ENCODE measurements at regions not wholly inside any gene's neighbourhood (a gene's known extent, or its start where the extent isn't known, plus 50 kb on each side); places are given as distances from the start of the nearest gene placed in this dataset.
A peak's percentile ranks its signal among the peaks of the same experiment; 100 is the strongest.
"Not testable (repeated sequence)": the region's sequence is repeated elsewhere in the genome, so short reads cannot be mapped to it uniquely, and the experiment has no call there.

DNA sequence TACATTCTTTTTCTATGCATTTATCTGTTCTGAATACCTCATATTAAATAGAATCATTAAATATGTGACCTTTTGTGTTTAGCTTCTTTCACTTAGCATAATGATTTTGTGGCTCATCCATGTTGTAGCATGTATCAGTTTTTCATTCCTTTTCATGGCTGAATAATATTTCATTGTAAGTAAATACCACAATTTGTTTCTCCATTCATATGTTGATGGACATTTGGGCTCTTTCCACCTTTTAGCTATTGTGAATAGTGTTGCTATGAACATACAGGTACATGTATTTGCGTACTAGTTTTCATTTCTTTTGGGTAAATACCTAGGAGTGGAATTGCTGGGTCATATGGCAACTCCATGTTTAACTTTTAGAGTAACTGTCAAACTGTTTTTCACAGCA, 85.1 kb downstream of the GNL3L start:
- no peak for DNase-seq (ENCODE audit: low spot score)

DNA sequence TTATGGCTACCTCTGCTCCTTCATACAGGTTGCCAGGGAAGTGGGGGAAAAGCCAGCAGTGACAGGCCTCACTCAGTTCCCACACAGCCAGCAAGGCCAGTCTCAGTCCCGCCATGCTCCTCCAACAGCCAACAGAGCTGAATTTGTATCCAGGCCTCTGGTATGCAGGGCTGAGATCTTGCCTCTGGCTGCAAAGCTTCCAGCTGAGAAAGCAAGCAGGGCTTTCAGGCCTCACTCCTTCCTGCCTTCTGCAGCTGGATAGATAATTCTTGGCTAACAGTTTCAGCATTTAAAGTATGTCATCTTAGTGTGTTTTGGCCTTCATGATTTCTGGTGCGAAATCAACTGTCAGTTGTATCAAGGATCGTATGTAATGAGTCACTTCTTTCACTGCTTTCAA, 103.6 kb downstream of the GNL3L start:
- no peak for DNase-seq (ENCODE audit: low spot score)

DNA sequence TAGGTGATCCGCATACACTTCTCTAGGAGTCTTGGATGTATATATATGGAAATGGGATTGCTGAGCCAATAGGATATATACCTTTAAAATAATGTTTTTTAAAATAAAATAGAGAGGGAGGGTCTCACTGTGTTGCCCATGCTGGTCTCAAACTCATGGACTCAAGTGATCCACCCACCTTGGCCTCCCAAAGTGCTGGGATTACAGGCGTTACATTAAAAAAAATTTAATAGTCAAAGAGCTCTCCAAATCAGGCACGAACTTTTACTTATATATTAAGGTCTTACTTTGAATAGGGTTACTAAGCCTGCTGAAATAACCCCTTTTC, 109.0 kb downstream of the GNL3L start:
- DNase-seq (ENCODE audit: low spot score) = no peak

DNA sequence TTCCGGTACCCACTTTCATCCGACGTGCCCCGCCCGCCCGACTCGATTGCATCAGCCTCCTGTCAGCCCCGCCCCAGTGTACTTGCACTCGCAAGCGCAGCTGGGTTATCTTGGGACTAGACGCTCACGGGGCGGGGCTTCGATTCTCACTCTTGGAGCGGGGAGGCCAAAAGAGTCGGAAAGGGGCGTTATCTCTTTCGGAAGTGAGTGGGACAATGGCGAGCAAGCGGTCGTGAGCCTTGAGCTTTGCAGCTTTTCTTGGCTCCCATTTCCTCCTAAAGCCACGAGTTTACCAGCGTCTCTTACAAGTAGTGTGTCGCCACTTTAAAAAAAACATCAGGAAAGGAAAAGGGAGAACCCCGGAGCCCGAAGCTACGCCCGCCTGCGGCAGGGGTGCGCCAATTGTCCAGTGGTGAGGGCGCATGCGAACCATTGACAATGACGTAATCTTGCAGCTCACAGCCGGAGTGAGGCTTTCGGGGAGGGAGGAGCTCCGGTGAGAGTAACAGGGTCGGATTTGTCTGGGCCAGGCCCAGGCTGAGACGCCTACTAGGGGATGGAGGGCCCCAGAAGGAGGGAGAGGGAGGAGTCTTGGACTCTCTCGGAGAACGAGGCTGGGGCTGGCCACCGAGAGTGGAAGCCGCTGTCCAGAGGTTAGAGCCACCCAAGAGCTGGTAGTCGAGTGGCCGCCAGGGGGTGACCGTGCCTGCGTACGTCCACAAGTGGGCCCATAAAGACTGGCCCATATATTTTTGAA, 109.5 kb downstream of the GNL3L start:
- DNase-seq (ENCODE audit: low spot score) = peak; percentile 94

DNA sequence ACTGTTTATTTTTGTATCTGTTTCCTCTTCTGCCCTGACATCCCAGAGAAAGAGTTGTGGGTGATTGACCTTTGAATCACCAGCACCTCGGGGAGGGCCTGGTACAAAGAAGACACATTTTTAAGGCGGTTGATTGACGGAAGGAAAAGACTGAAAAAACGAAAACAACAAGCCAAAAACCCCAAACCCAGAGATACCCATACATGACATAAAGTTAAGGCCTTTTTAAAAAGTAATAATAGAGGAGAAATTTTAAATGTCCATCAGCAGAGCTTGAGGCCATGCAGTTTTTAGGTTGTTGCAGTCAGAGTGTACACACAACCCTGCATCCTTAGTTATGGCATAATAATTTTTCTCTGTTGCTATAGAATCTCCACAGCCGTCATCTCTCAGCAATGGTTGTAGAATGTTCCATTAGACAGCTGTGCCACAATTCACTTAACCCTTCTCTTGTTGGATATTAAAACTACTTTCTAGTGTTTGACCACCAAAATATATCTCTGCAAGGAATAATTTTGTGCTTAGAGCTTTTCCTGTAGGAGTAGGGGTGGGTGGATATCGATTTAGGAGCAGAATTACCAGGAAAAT, 110.2 kb downstream of the GNL3L start:
- no peak for DNase-seq (ENCODE audit: low spot score)

DNA sequence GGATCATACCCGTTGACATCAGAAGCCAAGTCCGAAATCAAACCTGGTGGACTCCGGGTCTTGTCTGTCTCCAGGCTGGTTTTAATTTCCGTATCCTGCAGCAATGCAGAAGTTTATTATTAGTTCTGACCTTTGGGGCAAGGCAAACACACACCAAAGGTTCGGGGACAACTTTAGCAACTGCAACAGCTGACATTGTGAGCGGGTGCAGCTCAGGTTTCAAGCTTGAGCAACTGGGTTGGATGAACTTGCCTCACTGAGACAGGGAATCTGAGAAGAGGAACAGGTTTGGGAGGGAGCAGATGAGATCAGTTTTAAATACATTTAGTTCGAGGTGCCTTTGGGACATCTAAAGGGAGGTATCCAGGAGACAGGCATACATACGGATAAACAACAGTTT, 110.7 kb downstream of the GNL3L start:
- DNase-seq (ENCODE audit: low spot score) = peak; percentile 1

DNA sequence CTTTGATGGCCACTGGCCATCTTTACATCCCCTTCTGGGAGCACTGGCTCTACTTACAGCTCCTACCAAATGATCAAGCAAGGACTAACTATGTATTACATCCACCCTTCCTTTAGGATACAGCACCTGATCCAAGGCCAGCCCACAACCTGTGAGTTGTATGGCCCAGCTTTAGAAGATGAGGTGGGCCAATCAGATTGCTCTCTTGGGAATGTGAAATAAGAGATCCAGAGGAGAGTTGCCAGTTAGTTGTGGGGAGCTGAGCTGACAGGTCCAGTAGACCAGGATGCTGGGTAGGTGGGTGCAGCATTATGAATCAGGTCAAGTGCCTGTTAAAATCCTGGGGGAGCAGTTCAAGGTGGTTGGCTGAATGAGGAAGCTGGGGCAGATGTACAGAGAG, 111.5 kb downstream of the GNL3L start:
- DNase-seq (ENCODE audit: low spot score) = no peak

DNA sequence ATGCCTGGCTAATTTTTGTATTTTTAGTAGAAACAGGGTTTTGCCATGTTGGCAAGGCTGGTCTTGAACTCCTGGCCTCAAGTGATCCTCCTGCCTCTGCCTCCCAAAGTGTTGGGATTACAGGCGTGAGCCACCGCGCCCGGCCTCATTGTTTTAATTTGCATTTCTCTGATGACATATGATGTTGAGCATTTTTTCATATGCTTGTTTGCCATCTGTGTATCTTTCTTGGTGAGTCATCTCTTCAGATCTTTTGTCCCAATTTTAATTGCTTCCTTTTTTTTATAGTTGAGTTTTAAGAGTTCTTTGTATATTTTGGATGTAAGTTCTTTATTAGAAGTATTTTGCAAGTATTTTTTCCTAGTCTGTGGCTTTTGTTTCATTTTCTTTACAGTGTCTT, 117.6 kb downstream of the GNL3L start:
- not testable (repeated sequence) for DNase-seq (ENCODE audit: low spot score)

DNA sequence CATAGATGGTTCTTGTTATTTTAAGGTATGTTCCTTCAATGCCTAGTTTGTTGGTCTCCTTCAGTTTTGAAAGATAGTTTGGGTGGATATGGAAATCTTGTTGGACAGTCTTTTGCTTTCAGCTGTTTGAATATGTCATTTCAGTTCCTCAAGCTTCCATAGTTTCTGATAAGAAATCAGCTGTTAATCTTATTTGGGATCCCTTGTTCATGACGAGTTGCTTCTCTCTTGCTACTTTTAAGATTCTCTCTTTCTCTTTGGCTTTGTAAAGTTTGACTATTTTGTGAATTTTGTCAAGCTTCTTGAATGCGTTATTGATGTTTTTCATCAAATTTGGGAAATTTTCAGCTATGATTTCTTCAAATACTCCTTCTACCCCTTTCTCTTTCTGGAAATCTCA, 129.5 kb downstream of the GNL3L start:
- no peak for DNase-seq (ENCODE audit: low spot score)

DNA sequence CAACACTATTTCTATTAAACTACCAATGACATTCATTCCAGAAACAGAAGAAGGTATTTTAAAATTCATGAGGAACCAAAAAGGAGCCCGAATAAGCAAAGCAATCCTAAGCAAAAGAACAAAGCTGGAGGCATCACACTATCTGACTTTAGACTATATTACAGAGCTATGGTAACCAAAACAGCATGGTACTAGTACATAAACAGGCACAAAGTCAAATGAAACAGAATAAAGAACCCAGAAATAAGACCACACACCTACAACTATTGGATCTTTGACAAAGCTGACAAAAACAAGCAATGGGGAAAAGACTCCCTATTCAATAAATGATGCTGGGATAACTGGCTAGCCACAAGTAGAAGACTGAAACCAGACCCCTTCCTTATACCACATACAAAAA, 122.3 kb downstream of the ITIH6 start:
- no peak for DNase-seq (ENCODE audit: low spot score)

DNA sequence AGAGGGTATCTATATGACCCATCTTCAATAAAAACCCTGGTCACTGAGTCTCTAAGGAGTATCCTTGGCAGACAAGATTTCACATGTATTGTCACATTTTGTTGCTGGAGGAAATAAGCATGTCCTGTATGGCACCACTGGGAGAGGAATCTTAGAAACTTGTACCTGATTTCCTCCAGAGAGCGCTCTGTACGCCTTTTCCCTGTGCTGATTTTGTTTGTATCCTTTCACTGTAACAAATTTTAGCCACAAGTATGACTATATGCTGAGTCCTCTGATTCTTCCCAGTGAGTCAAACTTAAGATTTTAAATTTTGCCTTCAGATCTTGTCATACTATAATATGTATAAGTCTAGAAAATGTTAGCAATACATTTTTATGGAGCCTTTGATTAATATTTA, 102.8 kb downstream of the ITIH6 start:
- no peak for DNase-seq (ENCODE audit: low spot score)

DNA sequence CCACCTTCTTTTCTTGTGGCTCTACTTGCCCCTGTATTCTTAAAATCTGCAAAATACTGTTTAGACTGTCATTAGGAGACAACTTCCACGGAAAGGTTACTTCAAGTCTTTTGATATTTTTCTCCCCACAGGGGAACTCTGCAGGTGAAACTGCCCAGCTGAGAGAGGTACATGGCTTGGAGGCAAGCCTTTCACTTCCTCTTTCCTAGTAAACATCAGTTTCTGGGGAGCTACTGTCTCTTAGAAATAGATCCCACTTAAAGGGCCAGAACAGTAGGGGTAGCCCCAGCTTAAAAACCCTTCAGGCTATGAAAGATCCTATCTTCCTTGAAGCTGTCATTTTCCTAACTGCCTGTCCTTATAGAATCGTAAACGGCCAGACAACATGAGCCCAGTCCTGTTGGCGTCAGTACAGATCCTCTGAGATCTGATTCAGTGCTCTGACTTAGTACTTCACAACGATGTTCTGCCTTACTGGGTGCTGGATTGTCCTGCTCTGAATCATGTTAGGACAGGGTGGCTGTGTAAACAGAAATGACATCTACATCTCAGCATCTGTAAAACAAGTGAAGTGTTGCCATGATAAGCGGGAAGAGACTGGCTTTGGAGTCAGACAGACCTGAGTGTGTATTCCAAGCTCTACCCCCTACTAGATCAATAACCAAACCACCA, 102.1 kb downstream of the ITIH6 start:
- no peak for DNase-seq (ENCODE audit: low spot score)
